ENCODE measurements at regions not wholly inside any gene's neighbourhood (a gene's known extent, or its start where the extent isn't known, plus 50 kb on each side); places are given as distances from the start of the nearest gene placed in this dataset.

DNA sequence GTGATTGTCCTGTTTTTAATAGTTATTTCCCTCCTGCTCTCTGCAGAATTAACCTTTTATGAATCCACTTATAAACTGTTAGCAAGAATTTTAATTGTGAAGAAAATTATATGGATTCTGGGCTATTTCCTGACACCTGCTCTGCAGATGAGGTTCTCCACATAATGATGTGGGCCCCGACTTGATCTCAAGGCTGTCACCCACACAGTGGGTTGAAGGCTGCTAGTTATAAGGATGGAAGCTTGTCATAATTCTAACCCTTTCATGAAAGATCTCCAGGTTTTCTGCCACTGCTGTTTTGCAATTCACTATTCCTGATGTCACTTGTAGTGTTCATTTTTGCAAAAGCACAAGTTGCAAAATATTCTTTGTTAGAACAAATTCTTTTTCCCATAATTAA is 69.1 kb upstream of the MAN2A1 start:
- Histone ChIP-seq H3K9me3 (replicated peaks; ENCODE audit: control insufficient read depth, insufficient read depth, low read length) (no peaks in the 10 kb centered on the region), H3K36me3 (ENCODE audit: control insufficient read depth in 2 of 2, extremely low read depth in 1 of 2, insufficient read depth in 2 of 2, low read length in 2 of 2) (no peaks in the 10 kb centered on the region), H3K9ac (replicated peaks; ENCODE audit: extremely low read depth, insufficient read depth, low read length) (no peak overlapping the region), H3K4me1 (ENCODE audit: control insufficient read depth, extremely low read depth, insufficient read depth, low read length) (no peaks in the 10 kb centered on the region), H4K20me1 (replicated peaks; ENCODE audit: control insufficient read depth, extremely low read depth, insufficient read depth, low read length) (no peaks in the 10 kb centered on the region), H2AFZ (ENCODE audit: low read depth, low read length) (no peak overlapping the region), H3K4me2 (ENCODE audit: insufficient read depth, low read length) (no peak overlapping the region), H3K9me1 (replicated peaks; ENCODE audit: control insufficient read depth, extremely low read depth, insufficient read depth, low read length) (no peaks in the 10 kb centered on the region), H3K27me3 (ENCODE audit: control insufficient read depth in 2 of 2, insufficient read depth in 2 of 2, low read length in 2 of 2) (peaks cover 0 to 2% of the 10 kb centered on the region in 2 experiments), H3K4me3 (replicated peaks in 1 of 3; ENCODE audit: insufficient read depth in 1 of 3, low read depth in 1 of 3, low read length in 3 of 3) (no peak overlapping the region), H3K79me2 (ENCODE audit: control insufficient read depth, insufficient read depth, low read length) (no peaks in the 10 kb centered on the region), H3K27ac (ENCODE audit: insufficient read depth, low read depth, low read length) (no peak overlapping the region)
- POLR2A ChIA-PET = no interaction called here
- CTCF ChIA-PET = no interaction called here
- no TSS peak for BruUV-seq (replicated peaks)
- dilution Hi-C loops (cut with MboI; ENCODE audit: extremely low pct_ligation_motif_present, low sequenced_read_pairs) = no loop called here
- DNase-seq (ENCODE audit: low read depth, low spot score) (no peak), FAIRE-seq (no peak)
- TF ChIP-seq MYC (IDR thresholded peaks at IDR 0.05; ENCODE audit: low read depth, low read length) (no peak), JUN (IDR thresholded peaks at IDR 0.05; ENCODE audit: borderline replicate concordance, insufficient read depth, insufficient read length, low read depth) (no peak), FOS (IDR thresholded peaks at IDR 0.05; ENCODE audit: borderline replicate concordance, insufficient read depth, low read length) (no peak), GATA2 (IDR thresholded peaks at IDR 0.05; ENCODE audit: insufficient read depth, insufficient read length, low read depth, low read length) (no peak), POLR2A (IDR thresholded peaks at IDR 0.05; ENCODE audit: low read depth, low read length) (no peak), POLR2AphosphoS5 (IDR thresholded peaks at IDR 0.05; ENCODE audit: insufficient read depth, low read depth, low read length) (no peak), MAX (IDR thresholded peaks at IDR 0.05; ENCODE audit: insufficient read depth, insufficient read length) (no peak), EZH2 (IDR thresholded peaks at IDR 0.05; ENCODE audit: borderline replicate concordance, low read depth, low read length, severe bottlenecking) (no peak)
- TF ChIP-seq, protein P1, sequence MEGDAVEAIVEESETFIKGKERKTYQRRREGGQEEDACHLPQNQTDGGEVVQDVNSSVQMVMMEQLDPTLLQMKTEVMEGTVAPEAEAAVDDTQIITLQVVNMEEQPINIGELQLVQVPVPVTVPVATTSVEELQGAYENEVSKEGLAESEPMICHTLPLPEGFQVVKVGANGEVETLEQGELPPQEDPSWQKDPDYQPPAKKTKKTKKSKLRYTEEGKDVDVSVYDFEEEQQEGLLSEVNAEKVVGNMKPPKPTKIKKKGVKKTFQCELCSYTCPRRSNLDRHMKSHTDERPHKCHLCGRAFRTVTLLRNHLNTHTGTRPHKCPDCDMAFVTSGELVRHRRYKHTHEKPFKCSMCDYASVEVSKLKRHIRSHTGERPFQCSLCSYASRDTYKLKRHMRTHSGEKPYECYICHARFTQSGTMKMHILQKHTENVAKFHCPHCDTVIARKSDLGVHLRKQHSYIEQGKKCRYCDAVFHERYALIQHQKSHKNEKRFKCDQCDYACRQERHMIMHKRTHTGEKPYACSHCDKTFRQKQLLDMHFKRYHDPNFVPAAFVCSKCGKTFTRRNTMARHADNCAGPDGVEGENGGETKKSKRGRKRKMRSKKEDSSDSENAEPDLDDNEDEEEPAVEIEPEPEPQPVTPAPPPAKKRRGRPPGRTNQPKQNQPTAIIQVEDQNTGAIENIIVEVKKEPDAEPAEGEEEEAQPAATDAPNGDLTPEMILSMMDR (IDR thresholded peaks at IDR 0.05; ENCODE audit: extremely low read depth in 1 of 2, insufficient read depth in 1 of 2, low read depth in 1 of 2, low read length in 2 of 2) = no peak
- intact Hi-C loops (cut with micrococcal nuclease) = no loop called here
